RPMI7951 (cell line): ENCODE measurements at regions not wholly inside any gene's neighbourhood (a gene's known extent, or its start where the extent isn't known, plus 50 kb on each side); places are given as distances from the start of the nearest gene placed in this dataset.
A peak's percentile ranks its signal among the peaks of the same experiment; 100 is the strongest.
"Not testable (repeated sequence)": the region's sequence is repeated elsewhere in the genome, so short reads cannot be mapped to it uniquely, and the experiment has no call there.

Experiments
- DNase-seq: peaks from one replicate; pipeline ENCODE4 v3.0.0-alpha.2; 2012; ENCODE audit warnings: low read depth

DNA sequence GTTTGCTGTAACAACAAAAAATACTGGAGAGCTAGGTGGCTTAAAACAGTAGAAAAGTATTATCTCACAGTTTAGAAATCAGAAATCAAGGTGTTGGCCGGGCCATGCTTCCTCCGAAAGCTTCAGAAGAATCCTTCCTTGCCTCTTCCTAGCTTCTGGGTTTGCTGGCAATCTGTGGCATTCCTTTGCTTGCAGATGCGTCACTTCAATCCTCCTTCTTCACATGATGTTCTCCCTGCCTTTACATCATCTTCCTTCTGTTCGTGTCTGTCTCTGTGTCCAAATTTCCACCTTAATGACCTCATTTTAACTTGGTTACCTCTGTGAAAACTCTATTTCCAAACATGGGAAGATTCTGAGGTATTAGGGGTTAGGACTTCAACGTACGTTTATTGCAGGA, 90.4 kb upstream of the CHD1 start:
- DNase-seq = no peak

DNA sequence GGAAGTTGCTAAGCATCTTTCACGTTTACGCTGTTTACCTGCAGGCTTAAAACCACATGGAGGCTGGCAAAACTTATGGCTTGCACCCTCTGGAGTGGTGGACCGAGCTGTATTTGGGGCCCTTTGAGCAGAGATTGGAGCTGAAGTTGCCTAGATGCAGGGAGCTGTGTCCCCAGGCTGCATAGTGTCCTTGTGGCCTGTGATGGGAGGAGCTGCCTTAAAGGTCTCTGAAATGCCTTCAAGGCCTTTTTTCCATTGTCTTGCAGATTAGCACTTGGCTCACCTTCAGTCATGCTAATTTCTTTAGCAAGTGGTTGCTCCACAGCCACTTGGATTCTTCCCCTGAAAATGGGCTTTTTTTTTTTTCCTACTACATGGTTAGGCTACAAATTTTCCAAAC, 81.5 kb upstream of the CHD1 start:
- DNase-seq = no peak

DNA sequence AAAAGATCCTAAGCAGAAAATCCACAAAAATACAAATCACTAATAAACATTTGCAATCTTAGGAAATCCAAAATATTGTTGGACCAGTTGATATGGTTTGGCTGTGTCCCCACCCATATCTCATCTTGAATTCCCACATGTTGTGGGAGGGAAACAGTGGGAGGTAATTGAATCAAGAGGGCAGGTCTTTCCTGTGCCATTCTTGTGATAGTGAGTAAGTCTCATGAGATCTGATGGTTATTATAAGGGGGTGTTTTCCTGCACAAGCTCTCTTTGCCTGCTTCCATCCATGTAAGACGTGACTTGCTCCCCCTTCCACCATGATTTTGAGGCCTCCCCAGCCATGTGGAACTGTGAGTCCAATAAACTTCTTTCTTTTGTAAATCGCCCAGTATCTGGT, 79.2 kb upstream of the CHD1 start:
- not testable (repeated sequence) for DNase-seq

DNA sequence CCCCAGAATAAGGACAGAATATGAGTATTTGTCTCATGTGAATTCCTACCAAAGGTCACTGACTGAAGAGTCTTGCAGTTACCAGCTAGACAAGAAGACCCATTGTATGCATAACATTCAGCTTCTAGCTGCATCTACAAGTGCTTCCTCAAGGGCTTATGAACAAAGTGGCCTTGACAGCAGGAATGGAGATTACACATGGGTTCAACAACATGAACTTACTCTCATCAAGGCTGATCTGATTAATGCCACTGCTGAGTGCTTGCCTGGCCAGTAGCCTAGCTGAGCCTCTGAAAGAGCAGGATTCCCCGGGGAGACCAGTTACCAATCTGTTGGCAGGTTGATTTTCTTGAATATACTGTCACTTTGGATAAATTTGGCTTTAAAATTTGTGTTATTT, 76.7 kb upstream of the CHD1 start:
- DNase-seq = peak; percentile 1

DNA sequence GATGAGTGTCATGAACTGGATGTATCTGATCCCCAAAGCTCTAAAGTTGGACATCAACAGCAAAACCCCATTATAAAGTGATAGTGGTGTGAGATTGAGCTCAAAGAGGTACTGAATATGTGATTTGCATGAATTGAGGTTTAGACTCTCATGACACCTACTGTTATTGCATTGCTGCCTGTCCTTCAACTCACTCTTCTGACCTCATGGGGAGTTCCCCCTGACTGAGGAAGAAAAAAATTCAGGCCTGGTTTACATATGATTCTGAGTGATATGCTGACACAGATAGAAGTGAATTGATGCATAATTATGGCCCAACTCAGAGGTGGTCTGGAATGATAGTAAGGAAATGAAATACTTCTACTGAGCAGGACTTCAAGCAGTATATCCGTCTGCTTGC, 76.2 kb upstream of the CHD1 start:
- no peak for DNase-seq

DNA sequence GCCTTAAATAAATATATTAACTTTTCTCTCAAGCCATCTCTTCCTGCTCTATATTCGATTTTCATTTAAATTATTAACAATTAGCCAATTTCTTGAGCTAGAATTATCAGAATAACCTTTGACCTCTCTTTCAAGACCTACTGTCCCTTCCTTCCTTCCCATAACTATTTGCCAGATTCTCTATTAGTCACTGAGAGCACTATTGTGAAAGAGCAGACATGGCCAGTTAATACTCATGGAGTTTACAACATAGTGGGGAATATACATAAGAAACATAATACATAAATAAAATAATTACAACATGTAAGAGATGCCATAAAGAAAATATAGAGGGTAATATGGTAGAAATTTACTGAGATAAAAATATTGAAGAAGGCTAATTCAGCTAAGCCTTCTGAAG, 72.1 kb upstream of the CHD1 start:
- DNase-seq = no peak

DNA sequence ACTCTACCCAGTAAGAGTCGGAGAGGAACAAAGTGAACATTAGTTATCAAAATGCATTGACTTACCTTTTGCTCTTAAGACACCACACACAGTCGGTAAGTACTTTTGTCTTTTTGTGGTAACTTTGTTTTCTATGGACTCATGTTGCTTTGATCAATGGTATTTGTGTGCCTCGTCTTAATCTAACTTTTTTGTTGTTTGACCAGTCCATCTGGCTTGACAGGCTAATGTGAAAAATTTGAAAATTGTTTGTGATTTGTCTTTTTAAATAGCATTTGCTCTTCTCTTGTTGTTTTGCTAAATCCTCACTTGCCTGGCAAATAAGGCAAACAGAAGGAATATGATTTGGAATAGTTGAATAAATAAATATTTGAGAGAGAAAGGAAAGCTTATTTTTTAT, 71.4 kb upstream of the CHD1 start:
- DNase-seq = no peak

DNA sequence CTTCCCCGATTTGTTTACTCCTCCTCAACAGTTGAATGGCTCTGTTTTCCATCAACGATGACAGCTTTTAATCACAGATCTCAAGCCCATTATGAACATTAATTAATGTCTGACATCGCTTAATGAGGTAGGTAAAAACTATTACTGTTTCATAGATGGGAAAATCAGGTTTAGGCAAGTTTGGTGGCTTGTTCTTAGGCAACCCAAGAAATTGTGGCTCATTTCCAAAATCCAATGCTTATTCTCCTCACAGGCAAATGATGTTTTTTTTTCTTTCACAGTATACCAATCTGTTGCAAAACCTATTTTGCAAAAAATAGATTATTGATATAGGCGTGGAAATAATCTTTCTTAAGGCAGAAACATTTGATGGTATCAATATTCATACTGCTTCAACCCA, 70.8 kb upstream of the CHD1 start:
- no peak for DNase-seq

DNA sequence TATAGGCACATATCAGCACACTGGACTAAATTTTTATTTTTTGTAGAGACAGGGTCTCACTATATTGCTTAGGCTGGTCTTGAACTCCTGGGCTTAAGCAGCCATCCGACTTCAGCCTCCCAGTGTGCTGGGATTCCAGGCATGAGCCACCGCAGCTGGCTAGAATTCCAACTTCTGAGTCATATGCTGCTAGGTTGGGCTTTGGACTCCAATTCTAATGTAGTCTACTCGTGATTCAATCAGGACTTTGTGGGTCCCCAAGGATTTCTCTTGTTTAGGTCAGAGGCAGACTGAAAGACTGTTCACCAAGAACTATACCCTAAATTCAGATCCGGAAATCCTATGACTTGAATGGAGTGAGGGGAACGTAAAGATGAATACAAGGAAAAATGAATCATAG, 68.2 kb upstream of the CHD1 start:
- DNase-seq = peak; percentile 32

DNA sequence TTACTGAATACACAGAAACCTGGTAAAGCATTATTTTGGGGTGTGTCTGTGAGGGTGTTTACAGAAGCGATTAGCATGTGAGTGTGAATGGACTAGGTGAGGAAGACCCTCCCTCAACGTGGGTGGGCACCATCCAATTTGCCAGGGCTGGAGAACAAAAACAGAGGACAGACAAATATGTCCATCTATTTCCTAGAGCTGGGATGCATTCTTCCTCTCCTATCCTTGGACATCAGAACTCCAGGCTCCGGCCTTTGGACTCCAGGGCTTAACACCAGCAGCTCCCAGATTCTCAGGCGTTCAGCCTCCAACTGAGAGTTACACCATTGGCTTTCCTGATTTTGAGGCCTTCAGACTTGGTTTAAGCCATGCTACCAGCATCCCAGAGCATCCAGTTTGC, 65.8 kb upstream of the CHD1 start:
- DNase-seq = no peak

DNA sequence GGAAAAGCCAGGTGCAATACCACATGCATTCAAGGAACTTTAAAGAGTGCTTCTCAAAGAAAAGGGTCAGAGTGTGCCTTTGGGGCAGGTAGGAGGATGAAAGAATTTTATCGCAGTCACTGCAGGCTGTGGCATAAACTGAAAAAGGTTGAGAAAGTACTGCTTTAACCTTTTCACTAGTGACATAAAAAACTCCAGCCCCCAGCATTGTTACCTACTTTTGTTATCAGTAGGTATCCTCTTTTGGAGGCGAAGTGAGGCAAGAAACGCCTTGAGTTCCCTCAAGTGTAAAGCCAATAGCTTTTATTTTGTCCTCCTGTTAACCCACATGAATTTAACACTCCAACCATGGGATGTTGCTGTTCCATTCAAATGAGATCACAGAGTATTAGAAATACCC, 64.7 kb upstream of the CHD1 start:
- DNase-seq = no peak

DNA sequence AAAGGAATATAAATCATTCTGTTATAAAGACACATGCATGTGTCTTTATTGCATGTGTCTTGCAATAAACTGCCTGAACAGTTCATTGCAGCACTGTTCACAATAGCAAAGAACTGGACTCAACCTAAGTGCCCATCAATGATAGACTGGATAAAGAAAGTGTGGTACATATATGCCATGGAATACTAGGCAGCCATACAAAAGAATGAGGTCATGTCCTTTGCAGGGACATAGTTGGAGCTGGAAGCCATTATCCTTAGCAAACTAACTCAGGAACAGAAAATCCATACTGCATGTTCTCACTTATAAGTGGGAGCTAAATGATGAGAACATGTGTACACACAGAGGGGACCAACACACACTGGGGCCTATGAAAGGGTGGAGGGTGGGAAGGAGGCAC, 63.7 kb upstream of the CHD1 start:
- no peak for DNase-seq

DNA sequence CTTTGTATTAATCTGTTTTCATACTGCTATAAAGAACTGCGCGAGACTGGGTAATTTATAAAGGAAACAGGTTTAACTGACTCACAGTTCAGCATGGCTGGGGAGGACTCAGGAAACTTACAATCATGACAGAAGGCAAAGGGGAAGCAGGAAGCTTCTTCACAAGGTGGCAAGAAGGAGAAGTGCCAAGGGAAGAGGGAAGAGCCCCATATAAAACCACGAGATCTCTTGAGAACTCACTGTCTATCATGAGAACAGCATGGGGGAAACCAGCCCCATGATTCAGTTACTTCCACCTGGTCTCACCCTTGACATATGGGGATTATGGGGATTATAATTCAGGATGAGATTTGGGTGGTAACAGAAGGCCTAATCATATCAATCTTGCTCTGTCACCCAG, 60.9 kb upstream of the CHD1 start:
- no peak for DNase-seq

DNA sequence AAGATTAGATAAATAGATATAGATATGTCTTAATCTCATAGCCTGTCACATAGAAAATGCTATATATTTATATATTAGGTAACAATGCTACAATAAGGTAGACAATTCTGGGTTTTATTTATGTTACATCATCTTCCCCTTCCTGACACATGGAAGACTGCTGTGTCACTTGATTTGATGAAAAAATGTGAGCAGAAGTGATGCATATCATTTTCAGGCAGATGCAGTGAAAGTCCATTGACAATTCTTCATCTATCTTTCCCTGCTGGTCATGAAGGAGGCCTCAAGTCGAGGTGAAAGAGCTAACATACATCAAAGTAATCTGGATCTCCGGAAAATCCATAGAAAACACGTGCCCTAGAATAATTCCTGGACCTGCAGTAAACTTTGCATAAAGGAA, 57.8 kb upstream of the CHD1 start:
- DNase-seq = no peak

DNA sequence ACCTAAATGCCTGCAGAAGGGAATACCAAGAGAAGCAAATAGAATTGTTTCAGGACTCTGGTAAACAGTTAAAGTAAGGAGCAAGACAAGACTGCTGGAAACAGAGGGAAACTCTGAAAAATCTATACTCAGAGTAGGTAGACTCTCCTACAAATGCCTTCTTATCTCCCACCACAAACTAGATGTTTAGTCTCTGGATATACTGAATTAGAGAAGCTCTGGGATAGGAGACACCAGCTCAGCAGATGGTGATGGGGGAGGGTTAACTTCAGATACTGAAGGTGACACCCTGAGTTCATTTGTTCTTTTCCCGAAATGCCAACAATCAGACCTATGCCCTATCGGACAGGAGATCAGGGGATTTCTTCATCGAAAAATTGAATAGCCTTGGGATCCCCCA, 54.1 kb upstream of the CHD1 start:
- no peak for DNase-seq
